ENCODE measurements at regions not wholly inside any gene's neighbourhood (a gene's known extent, or its start where the extent isn't known, plus 50 kb on each side); places are given as distances from the start of the nearest gene placed in this dataset.
"Not testable (repeated sequence)": the region's sequence is repeated elsewhere in the genome, so short reads cannot be mapped to it uniquely, and the experiment has no call there.

DNA sequence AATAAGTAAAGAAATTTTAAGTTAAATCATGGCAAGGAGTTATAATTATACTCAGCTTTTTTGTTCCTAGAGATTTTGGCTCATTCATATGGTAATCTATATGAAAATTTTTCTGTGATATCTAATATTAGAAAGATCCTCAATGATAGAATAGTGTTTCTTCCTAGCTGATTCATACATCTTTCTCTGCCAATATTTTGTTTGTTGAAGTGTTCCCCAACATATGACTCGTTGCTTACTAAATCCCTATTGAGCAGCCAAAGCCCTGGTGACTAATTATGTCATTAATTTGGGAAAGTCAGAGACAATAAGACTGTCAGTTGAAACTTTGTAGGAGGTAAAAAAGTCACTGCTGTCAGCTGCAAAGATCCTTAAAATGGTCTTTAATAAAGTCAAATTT lies 1348.5 kb upstream of the CDH18 start:
- in situ Hi-C loops (cut with MboI); DNase-seq (ENCODE audit: low read depth, low spot score); H3K9me3 ChIP-seq (replicated peaks; ENCODE audit: control insufficient read depth, insufficient read depth, low read length); FAIRE-seq; H3K4me2 ChIP-seq (ENCODE audit: control insufficient read depth, insufficient read depth); POLR2A ChIA-PET; intact Hi-C loops (cut with micrococcal nuclease; ENCODE audit: unreplicated experiment); H3K36me3 ChIP-seq (ENCODE audit: control insufficient read depth in 2 of 2, insufficient read depth in 2 of 2, low read length in 1 of 2); H3K9ac ChIP-seq (ENCODE audit: control insufficient read depth, insufficient read depth, low read length); CTCF ChIA-PET; H3K4me3 ChIP-seq; H3K79me2 ChIP-seq (ENCODE audit: control insufficient read depth, insufficient read depth, low read length); RAD21 ChIA-PET (ENCODE audit: unreplicated experiment); H3K27ac ChIP-seq (ENCODE audit: control insufficient read depth, insufficient read depth); H4K20me1 ChIP-seq (ENCODE audit: control insufficient read depth, insufficient read depth); ATAC-seq; SMC1A ChIA-PET (ENCODE audit: uncharacterized antibody, unreplicated experiment); H3K4me1 ChIP-seq (ENCODE audit: control insufficient read depth, insufficient read depth, low read length); H3K27me3 ChIP-seq (replicated peaks in 1 of 2; ENCODE audit: control insufficient read depth in 2 of 2, insufficient read depth in 2 of 2, low read length in 1 of 2); H2AFZ ChIP-seq (ENCODE audit: control insufficient read depth, low read depth, low read length); BruUV-seq (replicated peaks): not testable (repeated sequence)
- WGBS (ENCODE audit: insufficient coverage, insufficient replicate concordance, low lambda C conversion rate, missing lambda C conversion rate) = 0% methylated on average over 1 of the region's 1 CpG

DNA sequence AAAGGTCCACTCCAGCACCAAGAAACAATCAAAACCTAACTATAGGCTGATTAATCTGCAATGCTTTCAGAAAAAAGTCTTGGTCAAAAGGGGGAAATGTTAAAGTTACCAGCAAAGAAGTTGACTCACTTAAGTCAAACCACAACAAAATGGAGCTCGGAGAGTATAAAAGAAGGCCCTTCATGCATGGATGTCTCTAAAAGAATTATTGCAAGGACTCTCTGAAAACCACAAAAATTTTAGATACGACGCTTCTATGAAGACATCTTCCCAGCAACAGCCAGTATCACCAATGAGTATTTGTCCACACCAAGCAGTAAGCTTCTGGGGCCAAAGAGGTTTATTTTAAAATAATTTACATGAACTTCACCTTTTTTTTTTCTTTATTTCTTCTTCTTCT lies 1327.4 kb upstream of the CDH18 start:
- H3K4me2 ChIP-seq (ENCODE audit: control insufficient read depth, insufficient read depth); CTCF ChIA-PET; H4K20me1 ChIP-seq (ENCODE audit: control insufficient read depth, insufficient read depth); FAIRE-seq; H3K4me3 ChIP-seq; H3K9ac ChIP-seq (ENCODE audit: control insufficient read depth, insufficient read depth, low read length); H3K79me2 ChIP-seq (ENCODE audit: control insufficient read depth, insufficient read depth, low read length); H3K27ac ChIP-seq (ENCODE audit: control insufficient read depth, insufficient read depth); intact Hi-C loops (cut with micrococcal nuclease; ENCODE audit: unreplicated experiment); H3K9me3 ChIP-seq (replicated peaks; ENCODE audit: control insufficient read depth, insufficient read depth, low read length); ATAC-seq; H3K27me3 ChIP-seq (replicated peaks in 1 of 2; ENCODE audit: control insufficient read depth in 2 of 2, insufficient read depth in 2 of 2, low read length in 1 of 2); H3K36me3 ChIP-seq (ENCODE audit: control insufficient read depth in 2 of 2, insufficient read depth in 2 of 2, low read length in 1 of 2); H2AFZ ChIP-seq (ENCODE audit: control insufficient read depth, low read depth, low read length); POLR2A ChIA-PET; in situ Hi-C loops (cut with MboI); BruUV-seq (replicated peaks); DNase-seq (ENCODE audit: low read depth, low spot score); RAD21 ChIA-PET (ENCODE audit: unreplicated experiment); H3K4me1 ChIP-seq (ENCODE audit: control insufficient read depth, insufficient read depth, low read length); SMC1A ChIA-PET (ENCODE audit: uncharacterized antibody, unreplicated experiment): not testable (repeated sequence)
- 67% methylated on average over 3 of the region's 3 CpGs for WGBS (ENCODE audit: insufficient coverage, insufficient replicate concordance, low lambda C conversion rate, missing lambda C conversion rate)

DNA sequence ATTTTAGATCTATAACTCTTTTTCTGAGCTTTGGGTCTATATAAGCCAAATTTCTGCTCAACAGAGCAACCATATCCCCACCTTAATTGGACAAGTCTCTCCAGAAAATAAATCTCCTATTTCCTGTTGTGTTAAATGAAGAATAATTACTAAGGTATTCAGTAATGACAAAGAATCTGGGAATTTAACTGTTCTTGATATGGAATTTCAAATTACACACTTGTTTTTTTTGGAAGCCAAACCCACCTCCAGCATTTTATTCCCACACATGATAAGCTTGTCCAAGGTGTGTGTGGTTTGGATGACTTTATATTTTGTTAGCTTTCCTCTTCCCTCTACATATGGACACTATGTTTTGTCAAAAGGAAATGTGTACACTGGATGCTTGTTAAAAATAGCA lies 1313.2 kb upstream of the CDH18 start:
- RAD21 ChIA-PET (ENCODE audit: unreplicated experiment); in situ Hi-C loops (cut with MboI); ATAC-seq; H3K4me2 ChIP-seq (ENCODE audit: control insufficient read depth, insufficient read depth); H4K20me1 ChIP-seq (ENCODE audit: control insufficient read depth, insufficient read depth); H3K79me2 ChIP-seq (ENCODE audit: control insufficient read depth, insufficient read depth, low read length); FAIRE-seq; H3K9me3 ChIP-seq (replicated peaks; ENCODE audit: control insufficient read depth, insufficient read depth, low read length); H3K9ac ChIP-seq (ENCODE audit: control insufficient read depth, insufficient read depth, low read length); POLR2A ChIA-PET; BruUV-seq (replicated peaks); H3K4me3 ChIP-seq; H3K36me3 ChIP-seq (ENCODE audit: control insufficient read depth in 2 of 2, insufficient read depth in 2 of 2, low read length in 1 of 2); H2AFZ ChIP-seq (ENCODE audit: control insufficient read depth, low read depth, low read length); intact Hi-C loops (cut with micrococcal nuclease; ENCODE audit: unreplicated experiment); H3K27me3 ChIP-seq (replicated peaks in 1 of 2; ENCODE audit: control insufficient read depth in 2 of 2, insufficient read depth in 2 of 2, low read length in 1 of 2); DNase-seq (ENCODE audit: low read depth, low spot score); H3K27ac ChIP-seq (ENCODE audit: control insufficient read depth, insufficient read depth); H3K4me1 ChIP-seq (ENCODE audit: control insufficient read depth, insufficient read depth, low read length); SMC1A ChIA-PET (ENCODE audit: uncharacterized antibody, unreplicated experiment); CTCF ChIA-PET: not testable (repeated sequence)

DNA sequence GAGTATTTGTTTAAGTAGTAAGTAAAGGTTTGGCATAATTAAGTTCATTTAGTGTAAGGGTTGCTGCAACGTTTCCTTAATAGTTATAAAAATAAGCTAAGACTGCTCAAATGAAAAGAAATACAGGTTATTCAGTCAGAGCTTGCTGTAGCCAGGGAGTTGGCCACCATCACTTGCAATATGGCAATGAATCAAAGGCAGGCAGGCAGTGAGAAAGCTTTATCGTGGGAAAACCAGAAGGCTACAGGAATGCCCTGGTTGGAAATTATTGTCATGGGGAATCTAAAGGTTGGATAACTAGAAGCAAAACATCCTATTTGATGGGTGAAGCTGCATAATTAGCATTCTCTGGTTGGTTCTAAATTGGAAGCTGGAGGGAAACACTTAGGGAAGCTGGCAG lies 1286.4 kb upstream of the CDH18 start:
- RAD21 ChIA-PET (ENCODE audit: unreplicated experiment); SMC1A ChIA-PET (ENCODE audit: uncharacterized antibody, unreplicated experiment); H3K27ac ChIP-seq (ENCODE audit: control insufficient read depth, insufficient read depth); DNase-seq (ENCODE audit: low read depth, low spot score); POLR2A ChIA-PET; H2AFZ ChIP-seq (ENCODE audit: control insufficient read depth, low read depth, low read length); H3K4me2 ChIP-seq (ENCODE audit: control insufficient read depth, insufficient read depth); H3K27me3 ChIP-seq (replicated peaks in 1 of 2; ENCODE audit: control insufficient read depth in 2 of 2, insufficient read depth in 2 of 2, low read length in 1 of 2); ATAC-seq; H4K20me1 ChIP-seq (ENCODE audit: control insufficient read depth, insufficient read depth); in situ Hi-C loops (cut with MboI); H3K36me3 ChIP-seq (ENCODE audit: control insufficient read depth in 2 of 2, insufficient read depth in 2 of 2, low read length in 1 of 2); intact Hi-C loops (cut with micrococcal nuclease; ENCODE audit: unreplicated experiment); CTCF ChIA-PET; FAIRE-seq; H3K79me2 ChIP-seq (ENCODE audit: control insufficient read depth, insufficient read depth, low read length); H3K4me3 ChIP-seq; BruUV-seq (replicated peaks); H3K9ac ChIP-seq (ENCODE audit: control insufficient read depth, insufficient read depth, low read length); H3K4me1 ChIP-seq (ENCODE audit: control insufficient read depth, insufficient read depth, low read length); H3K9me3 ChIP-seq (replicated peaks; ENCODE audit: control insufficient read depth, insufficient read depth, low read length): not testable (repeated sequence)
- 41% methylated on average over 2 of the region's 2 CpGs for WGBS (ENCODE audit: insufficient coverage, insufficient replicate concordance, low lambda C conversion rate, missing lambda C conversion rate)

Measured in GM12878 (cell line).